Ovary (tissue), 7 donors: ENCODE measurements at regions not wholly inside any gene's neighbourhood (a gene's known extent, or its start where the extent isn't known, plus 50 kb on each side); places are given as distances from the start of the nearest gene placed in this dataset.

ENCODE experiments used
- DNase-seq, 5 donors: peaks; one replicate each; pipeline ENCODE4 v3.0.0-alpha.2; 2019 to 2020
- H3K27ac ChIP-seq, 2 donors: fragments of 200-600 bp; one replicate each; pipeline versions ENCODE4 v1.5.1 to v1.8.0; 2019 to 2022
- H3K27me3 ChIP-seq: fragments of 200-600 bp; one replicate; pipeline ENCODE4 v1.8.0; 2022
- H3K36me3 ChIP-seq: fragments of 200-600 bp; sonication (generic); one replicate; pipeline ENCODE4 v1.5.1; 2019
- H3K4me1 ChIP-seq: one replicate; pipeline ENCODE4 v1.8.1; 2013; ENCODE audit warnings: mild to moderate bottlenecking, moderate library complexity; ENCODE audit not compliant: insufficient read depth
- H3K4me3 ChIP-seq: fragments of 200-600 bp; sonication (generic); one replicate; pipeline ENCODE4 v1.5.1; 2017
- H3K9me3 ChIP-seq, 2 donors: fragments of 200-600 bp in 1 of 2; sonication (generic) in 1 of 2; one replicate each; pipeline versions ENCODE4 v1.5.1 to v1.8.1; 2013 to 2019; ENCODE audit warnings: mild to moderate bottlenecking in 1 of 2, moderate library complexity in 1 of 2
- CTCF ChIP-seq, 3 donors: fragments of 450-650 bp in 2 of 3; fragments of 200-600 bp in 1 of 3; IDR thresholded peaks; one replicate each; pipeline versions ENCODE4 v1.5.1 to v1.8.0; 2016 to 2022; ENCODE audit warnings: antibody characterized with exemption in 3 of 3, mild to moderate bottlenecking in 1 of 3
- EP300 ChIP-seq: sonication (generic); formaldehyde crosslinking; IDR thresholded peaks from one replicate; pipeline ENCODE4 v1.6.1; 2017; ENCODE audit warnings: antibody characterized with exemption
- POLR2A ChIP-seq: fragments of 450-650 bp; IDR thresholded peaks from one replicate; pipeline ENCODE4 v1.6.1; 2017; ENCODE audit warnings: antibody characterized with exemption, mild to moderate bottlenecking, moderate library complexity
- WGBS, 3 donors: extraction: QIAGEN DNeasy Blood & Tissue Kit in 1 of 3; methylation state at CpG; one replicate each; pipeline versions ENCODE4 v1.1.5 to v1.1.7; 2013 to 2017; 5-methylcytosine and 5-hydroxymethylcytosine counted together
- intact Hi-C, 4 donors: fragments of 100-400 bp; cut with DNase I; formaldehyde crosslinking; loops; one replicate each; pipeline versions ENCODE4 v1.11.0 to v1.15.1; 2022 to 2023
- donor health status: DM: no; HTN: no; CAD: no; lungs with moderate emphysema.
- donor health status: DM: no; HTN: no; CAD: no.
- donor health status: Bipolar disorder and iron deficiency.
- donor health status: DM: no; HTN: no; CAD: no.
- donor health status: DM: yes; HTN: yes; CAD: no.

DNA sequence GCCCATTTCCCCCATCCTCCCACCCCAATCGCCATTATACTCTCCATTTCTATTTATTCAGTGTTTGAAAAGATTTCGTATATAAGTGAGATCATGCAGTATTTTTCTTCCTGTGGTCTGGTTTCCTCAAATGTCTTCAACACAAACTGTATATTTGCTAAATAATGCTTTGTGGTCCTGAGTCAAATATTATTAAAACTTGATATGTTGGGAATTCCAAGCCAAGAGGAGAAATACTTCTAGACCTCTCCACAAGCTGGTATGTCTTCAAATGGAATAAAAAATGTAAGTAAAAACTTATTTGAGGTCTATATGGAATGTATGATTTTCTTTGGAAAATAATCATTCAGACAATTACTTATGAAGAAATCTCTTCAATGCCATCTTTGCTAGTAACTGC, 122.5 kb upstream of the TSC22D2 start:
- Histone ChIP-seq H3K27ac (no peak overlapping the region), H3K4me3 (no peak overlapping the region), H3K27me3 (no peaks in the 10 kb centered on the region), H3K36me3 (no peaks in the 10 kb centered on the region), H3K9me3 (no peaks in the 10 kb centered on the region), H3K4me1 (no peaks in the 10 kb centered on the region)
- 85 to 92% (median 90%) methylated on average over 2 of the region's 2 CpGs for WGBS, 3 donors
- TF ChIP-seq POLR2A (no peak), EP300 (no peak), CTCF (IDR thresholded peaks at IDR 0.05) (no peak)
- intact Hi-C loops, result no loop called here
- no peak for DNase-seq

GRCh38 chr3:150278843-150279381, 129.2 kb upstream of the TSC22D2 start:
- no peaks in the 10 kb centered on the region for H3K4me1 ChIP-seq
- DNase-seq, result no peak
- no peaks in the 10 kb centered on the region for H3K9me3 ChIP-seq
- intact Hi-C loops, result no loop called here
- H3K36me3 ChIP-seq, result no peaks in the 10 kb centered on the region
- no peaks in the 10 kb centered on the region for H3K27me3 ChIP-seq
- 61 to 69% (median 66%) methylated on average over 7 of the region's 7 CpGs for WGBS, 3 donors
- H3K4me3 ChIP-seq, result no peak overlapping the region
- TF ChIP-seq CTCF (IDR thresholded peaks at IDR 0.05) (no peak), EP300 (no peak), POLR2A (no peak)
- no peak overlapping the region for H3K27ac ChIP-seq

DNA sequence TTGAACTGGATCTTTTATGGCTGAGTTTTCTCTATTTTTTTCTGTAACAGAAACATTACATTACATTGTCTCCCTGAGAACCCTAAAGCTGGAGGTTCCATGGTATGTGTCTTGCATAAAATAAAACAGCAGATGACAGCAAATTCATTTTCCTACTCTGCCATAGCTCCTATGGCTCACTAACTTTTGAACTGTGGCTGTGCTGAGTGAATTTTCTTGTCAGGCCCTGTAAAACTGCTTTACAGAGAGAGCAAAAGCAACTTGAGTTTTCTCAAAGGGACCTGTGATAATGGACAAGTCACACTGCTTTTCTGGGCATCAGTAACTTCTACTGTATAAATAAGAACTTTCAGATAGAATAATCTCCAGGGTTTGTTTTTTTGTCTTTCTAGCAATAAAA, 129.9 kb upstream of the TSC22D2 start:
- H3K9me3 ChIP-seq, result no peaks in the 10 kb centered on the region
- H3K36me3 ChIP-seq, result no peaks in the 10 kb centered on the region
- H3K4me1 ChIP-seq, result no peaks in the 10 kb centered on the region
- no peak for DNase-seq
- TF ChIP-seq EP300 (no peak), POLR2A (no peak), CTCF (IDR thresholded peaks at IDR 0.05) (no peak)
- intact Hi-C loops, result no loop called here
- no peak overlapping the region for H3K4me3 ChIP-seq
- no peak overlapping the region for H3K27ac ChIP-seq
- no peaks in the 10 kb centered on the region for H3K27me3 ChIP-seq

DNA sequence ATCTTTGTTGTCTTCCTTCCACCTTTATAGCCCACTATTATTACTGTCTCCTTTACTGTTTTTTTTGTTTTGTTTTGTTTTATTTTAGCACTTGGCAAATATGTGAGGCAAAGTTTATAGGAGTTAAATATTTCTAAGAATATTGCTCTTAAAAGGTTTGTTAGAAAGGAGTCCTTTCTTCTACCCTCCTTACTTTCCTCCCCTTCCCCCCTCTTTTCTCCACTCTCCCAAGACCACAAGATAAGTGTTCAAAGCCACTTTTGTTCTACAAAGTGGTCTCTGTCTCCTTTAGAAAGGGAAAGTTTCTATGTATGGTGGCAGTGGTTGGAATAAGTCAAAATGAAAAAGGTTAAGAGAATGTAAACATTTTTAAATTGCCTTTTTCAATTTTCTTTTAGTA, 130.7 kb upstream of the TSC22D2 start:
- Histone ChIP-seq H3K4me1 (no peaks in the 10 kb centered on the region), H3K27me3 (no peaks in the 10 kb centered on the region), H3K36me3 (no peaks in the 10 kb centered on the region), H3K27ac (no peak overlapping the region), H3K4me3 (no peak overlapping the region), H3K9me3 (no peaks in the 10 kb centered on the region)
- intact Hi-C loops, result no loop called here
- no peak for TF ChIP-seq POLR2A
- TF ChIP-seq EP300, result no peak
- DNase-seq, result no peak

DNA sequence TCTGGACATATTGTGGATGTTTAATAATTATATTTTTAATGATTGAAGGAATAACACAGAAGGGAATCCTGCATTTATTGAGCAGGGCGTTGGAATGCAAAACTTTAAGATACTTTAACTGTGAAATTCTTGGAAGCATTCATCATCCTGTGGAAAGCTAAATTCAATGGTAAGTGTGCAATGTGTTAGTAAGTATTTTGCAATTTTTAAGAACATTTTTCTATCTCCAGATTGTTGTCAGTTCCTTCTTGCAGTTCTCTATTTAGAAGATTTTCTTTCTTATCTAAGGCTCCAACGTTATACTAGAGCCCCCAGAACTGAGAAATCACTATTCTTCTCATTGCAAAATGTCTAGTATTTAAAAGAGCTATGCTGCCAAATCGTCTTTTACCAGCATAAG, 132.2 kb upstream of the TSC22D2 start:
- WGBS, 3 donors, result 25 to 36% (median 28%) methylated on average over 3 of the region's 3 CpGs
- Histone ChIP-seq H3K9me3 (no peaks in the 10 kb centered on the region), H3K27me3 (no peaks in the 10 kb centered on the region), H3K27ac (no peak overlapping the region), H3K4me1 (no peaks in the 10 kb centered on the region), H3K4me3 (no peak overlapping the region), H3K36me3 (no peaks in the 10 kb centered on the region)
- TF ChIP-seq EP300, result no peak
- TF ChIP-seq POLR2A, result no peak
- no peak for TF ChIP-seq CTCF (IDR thresholded peaks at IDR 0.05)
- intact Hi-C loops, result no loop called here
- DNase-seq, result no peak
